Tibial nerve (tissue), 4 donors: ENCODE measurements at regions not wholly inside any gene's neighbourhood (a gene's known extent, or its start where the extent isn't known, plus 50 kb on each side); places are given as distances from the start of the nearest gene placed in this dataset.

Experiments
- CTCF ChIP-seq, 5 experiments: fragments of 200-600 bp in 3 of 5; fragments of 450-650 bp in 2 of 5; sonication (generic) in 3 of 5; IDR thresholded peaks; one replicate each; pipeline ENCODE4 v1.5.1; 2016 to 2019; ENCODE audit warnings: antibody characterized with exemption in 5 of 5, mild to moderate bottlenecking in 3 of 5, moderate library complexity in 2 of 5
- EP300 ChIP-seq, 2 donors: sonication (generic); formaldehyde crosslinking; IDR thresholded peaks; one replicate each; pipeline ENCODE4 v1.6.1; 2017; ENCODE audit warnings: antibody characterized with exemption in 2 of 2, mild to moderate bottlenecking in 1 of 2
- POLR2A ChIP-seq, 2 donors: fragments of 450-650 bp; IDR thresholded peaks; one replicate each; pipeline ENCODE4 v1.6.1; 2017; ENCODE audit warnings: antibody characterized with exemption in 2 of 2, mild to moderate bottlenecking in 2 of 2, moderate library complexity in 2 of 2

- TF ChIP-seq CTCF (IDR thresholded peaks at IDR 0.05) (no peak), EP300 (IDR thresholded peaks at IDR 0.05) (no peak), POLR2A (IDR thresholded peaks at IDR 0.05) (no peak)
These were observed 116.0 kb upstream of the ADRA1B start for GRCh38 chr5:159800131-159800840.
